Kidney (tissue), 13 donors: ENCODE measurements at regions not wholly inside any gene's neighbourhood (a gene's known extent, or its start where the extent isn't known, plus 50 kb on each side); places are given as distances from the start of the nearest gene placed in this dataset.
A peak's percentile ranks its signal among the peaks of the same experiment; 100 is the strongest.

ENCODE experiments used
- DNase-seq, 5 donors: peaks; one replicate each; pipeline ENCODE4 v3.0.0-alpha.2; 2013 to 2020
- FAIRE-seq: peaks from 2 replicates; lab custom pipeline; 2012; peaks lifted over from hg19 to GRCh38; lab: Jason Lieb, UNC
- H3K27ac ChIP-seq, 2 donors: one replicate each; pipeline ENCODE4 v1.7.0; 2013; ENCODE audit warnings: low read depth in 2 of 2, low read length in 2 of 2, inconsistent platforms in 1 of 2
- H3K27me3 ChIP-seq: one replicate; pipeline ENCODE4 v1.7.1; 2013; ENCODE audit warnings: low read length, inconsistent platforms; ENCODE audit not compliant: control insufficient read depth, insufficient read depth
- H3K36me3 ChIP-seq, 3 donors: one replicate each; pipeline versions ENCODE4 v1.7.0 to v1.7.1; 2013; ENCODE audit warnings: low read length in 3 of 3, control low read depth in 1 of 3, inconsistent platforms in 1 of 3; ENCODE audit not compliant: insufficient read depth in 3 of 3, control insufficient read depth in 2 of 3
- H3K4me1 ChIP-seq, 3 donors: one replicate each; pipeline versions ENCODE4 v1.7.0 to v1.7.1; 2013; ENCODE audit warnings: low read length in 3 of 3, inconsistent platforms in 1 of 3, low read depth in 1 of 3; ENCODE audit not compliant: control insufficient read depth in 2 of 3, insufficient read depth in 2 of 3
- H3K4me3 ChIP-seq, 3 donors: one replicate each; pipeline versions ENCODE4 v1.7.0 to v1.8.1; 2013; ENCODE audit warnings: low read length in 3 of 3, control low read depth in 1 of 3, inconsistent platforms in 1 of 3
- H3K9ac ChIP-seq, 3 donors: one replicate each; pipeline versions ENCODE4 v1.7.0 to v1.7.1; 2013; ENCODE audit warnings: low read length in 3 of 3, control low read depth in 1 of 3, inconsistent platforms in 1 of 3
- H3K9me3 ChIP-seq, 3 donors: one replicate each; pipeline versions ENCODE4 v1.7.0 to v1.7.1; 2013; ENCODE audit warnings: low read length in 3 of 3, control low read depth in 1 of 3, inconsistent platforms in 1 of 3; ENCODE audit not compliant: control insufficient read depth in 2 of 3, insufficient read depth in 1 of 3
- CTCF ChIP-seq: IDR thresholded peaks from 3 replicates; pipeline ENCODE4 v1.5.1; 2012; ENCODE audit warnings: mild to moderate bottlenecking, moderate library complexity, borderline replicate concordance; ENCODE audit not compliant: insufficient read depth; ENCODE audit errors: extremely low read depth
- intact Hi-C: fragments of 100-400 bp; cut with DNase I; formaldehyde crosslinking; loops from one replicate; pipeline ENCODE4 v1.11.1; 2022
- donor health status: control.
- donor health status: control.
- donor health status: control.
- donor health status: control.
- donor health status: control.
- donor health status: DM: yes; HTN: yes; CAD: no.
- donor health status: Normal renal cell carcinoma (clear cell type).

DNA sequence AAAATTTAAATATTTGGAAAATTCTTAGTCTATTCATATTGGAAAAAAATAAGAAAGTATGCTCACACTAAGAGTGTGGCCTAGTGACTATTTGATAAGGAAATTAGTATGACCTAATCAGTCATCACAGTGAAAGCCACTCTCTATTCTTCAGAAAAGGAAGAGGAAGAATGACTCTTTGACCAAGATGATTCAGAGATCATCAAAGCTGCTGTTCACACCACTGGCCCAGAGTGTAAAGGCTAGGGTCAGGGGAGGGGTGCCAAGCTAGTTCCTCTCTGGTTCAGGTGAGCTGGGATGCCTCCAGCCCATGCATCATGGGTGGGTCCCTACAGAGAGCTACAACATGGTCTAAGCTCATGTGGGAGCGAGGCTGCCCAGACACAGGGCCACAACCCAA, 396.9 kb upstream of the NDST3 start:
- Histone ChIP-seq H3K9me3 (no peaks in the 10 kb centered on the region), H3K4me3 (no peak overlapping the region), H3K9ac (no peak overlapping the region), H3K27me3 (no peaks in the 10 kb centered on the region), H3K4me1 (no peaks in the 10 kb centered on the region), H3K36me3 (no peaks in the 10 kb centered on the region), H3K27ac (no peak overlapping the region)
- DNase-seq: no peak
- intact Hi-C loops: no loop called here
- FAIRE-seq: no peak
- no peak for TF ChIP-seq CTCF

- Histone ChIP-seq H3K27ac (no peak overlapping the region), H3K36me3 (no peaks in the 10 kb centered on the region), H3K9me3 (no peaks in the 10 kb centered on the region), H3K4me1 (no peaks in the 10 kb centered on the region), H3K4me3 (no peak overlapping the region), H3K9ac (no peak overlapping the region), H3K27me3 (no peaks in the 10 kb centered on the region)
- DNase-seq: no peak
- intact Hi-C loops: no loop called here
- TF ChIP-seq CTCF: no peak
- no peak for FAIRE-seq
Observed at GRCh38 chr4:117640836-117641235, 393.4 kb upstream of the NDST3 start.

DNA sequence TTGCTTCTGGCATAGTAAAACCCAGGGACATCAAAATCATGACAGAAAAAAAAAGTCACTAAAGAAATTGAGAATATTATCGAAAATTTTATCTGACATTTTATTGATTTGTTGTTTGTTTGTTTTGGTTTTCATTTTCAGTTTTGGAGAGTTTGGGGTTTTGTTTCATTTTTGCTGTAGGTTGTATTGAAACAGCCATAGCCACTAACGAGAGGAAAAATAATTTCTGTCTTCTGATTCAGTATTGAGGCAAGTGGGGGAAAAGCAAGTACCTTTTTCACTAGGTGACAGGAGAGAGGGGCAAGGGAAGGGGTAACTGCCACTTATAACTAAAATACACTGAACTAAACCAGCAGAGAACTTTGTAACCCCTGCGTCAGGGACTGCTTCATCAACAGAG, 392.8 kb upstream of the NDST3 start:
- no peak overlapping the region for H3K9ac ChIP-seq
- intact Hi-C loops: no loop called here
- FAIRE-seq: peak; percentile 3

More for the DNA sequence above, 392.8 kb upstream of the NDST3 start:
- Histone ChIP-seq H3K27ac (no peak overlapping the region), H3K4me1 (no peaks in the 10 kb centered on the region), H3K36me3 (no peaks in the 10 kb centered on the region), H3K4me3 (no peak overlapping the region), H3K27me3 (no peaks in the 10 kb centered on the region), H3K9me3 (no peaks in the 10 kb centered on the region)
- no peak for TF ChIP-seq CTCF
- no peak for DNase-seq
